HG02852 (cell line): ENCODE measurements at regions not wholly inside any gene's neighbourhood (a gene's known extent, or its start where the extent isn't known, plus 50 kb on each side); places are given as distances from the start of the nearest gene placed in this dataset.
A peak's percentile ranks its signal among the peaks of the same experiment; 100 is the strongest.

ENCODE experiments used
- ATAC-seq: cut with Tn5 transposase; IDR thresholded peaks from one replicate; pipeline ENCODE4 v1.9.1; 2021; ENCODE audit warnings: mild to moderate bottlenecking, moderate library complexity; ENCODE audit not compliant: unreplicated experiment

DNA sequence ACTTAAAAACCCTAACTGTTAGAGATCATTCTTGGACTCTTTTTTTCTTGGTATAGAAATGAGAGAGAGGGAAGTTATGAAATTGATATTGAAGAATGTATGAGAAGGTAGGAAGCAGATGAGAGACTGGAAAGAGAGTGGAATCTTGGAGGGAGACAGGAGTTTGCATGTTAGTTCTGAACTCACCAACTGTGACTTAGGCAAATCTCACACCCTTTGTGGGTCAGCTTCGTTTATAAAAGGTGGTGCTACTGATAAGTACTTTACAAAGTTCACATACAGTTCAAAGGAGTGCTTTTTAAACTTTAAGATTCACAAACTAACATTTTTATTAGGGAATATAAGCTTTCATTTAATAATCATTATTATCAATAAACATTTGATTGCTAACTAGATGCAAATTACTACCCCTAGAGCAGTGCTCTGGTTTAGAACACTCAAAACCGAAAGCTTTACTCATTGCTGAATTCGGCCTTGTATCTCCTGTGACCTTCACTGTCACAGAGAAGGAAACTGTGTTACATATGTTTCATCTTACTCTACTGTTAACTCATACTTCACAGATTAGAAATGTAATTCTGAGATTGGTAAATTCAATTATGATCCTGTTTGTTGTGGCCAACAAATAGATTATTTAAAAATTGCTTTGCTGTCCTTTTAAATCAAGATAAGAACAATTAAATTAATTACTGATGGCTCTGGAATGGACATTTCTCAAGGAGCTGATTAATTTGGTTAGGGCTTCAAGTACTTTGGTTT lies 143.2 kb downstream of the RMI1 start:
- ATAC-seq: peak; percentile 97

DNA sequence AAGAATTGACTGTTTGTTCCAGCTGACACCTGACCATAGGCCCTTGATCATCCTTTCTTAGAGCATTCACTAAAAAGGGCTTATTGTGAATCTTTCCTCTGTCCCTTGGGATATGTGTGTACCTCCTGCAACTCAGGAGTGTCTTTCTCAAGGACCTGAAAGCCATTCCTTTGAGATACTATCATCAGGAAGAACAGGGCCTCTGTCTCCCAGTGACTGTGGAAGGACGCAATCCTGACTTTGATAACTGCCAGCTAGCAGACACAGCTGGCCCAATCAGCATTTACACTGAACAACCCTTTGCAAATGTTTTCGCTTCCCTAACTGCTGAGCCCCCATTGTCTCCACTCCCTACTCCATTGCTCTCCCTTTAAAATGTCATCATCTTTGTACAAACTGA lies 144.4 kb downstream of the RMI1 start:
- no peak for ATAC-seq

DNA sequence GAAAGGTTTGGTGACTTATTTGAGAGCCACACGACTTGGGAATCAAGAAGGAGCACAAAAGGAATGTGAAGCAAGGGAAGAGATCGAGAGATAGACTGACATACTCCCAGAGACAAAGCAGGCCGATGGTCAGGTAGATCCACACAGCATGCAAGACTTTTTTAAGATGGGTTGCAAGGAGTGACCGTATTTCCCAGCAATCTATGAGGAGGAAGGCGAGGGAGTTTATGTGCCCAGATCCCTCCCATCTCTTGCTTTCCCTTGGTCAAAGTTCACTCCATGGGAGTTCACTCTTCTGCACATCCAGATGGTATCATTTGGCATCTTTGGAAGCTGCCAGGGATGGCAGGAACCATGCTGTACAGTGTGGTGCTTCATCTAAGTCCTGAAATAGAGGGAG lies 148.9 kb downstream of the RMI1 start:
- ATAC-seq: no peak

DNA sequence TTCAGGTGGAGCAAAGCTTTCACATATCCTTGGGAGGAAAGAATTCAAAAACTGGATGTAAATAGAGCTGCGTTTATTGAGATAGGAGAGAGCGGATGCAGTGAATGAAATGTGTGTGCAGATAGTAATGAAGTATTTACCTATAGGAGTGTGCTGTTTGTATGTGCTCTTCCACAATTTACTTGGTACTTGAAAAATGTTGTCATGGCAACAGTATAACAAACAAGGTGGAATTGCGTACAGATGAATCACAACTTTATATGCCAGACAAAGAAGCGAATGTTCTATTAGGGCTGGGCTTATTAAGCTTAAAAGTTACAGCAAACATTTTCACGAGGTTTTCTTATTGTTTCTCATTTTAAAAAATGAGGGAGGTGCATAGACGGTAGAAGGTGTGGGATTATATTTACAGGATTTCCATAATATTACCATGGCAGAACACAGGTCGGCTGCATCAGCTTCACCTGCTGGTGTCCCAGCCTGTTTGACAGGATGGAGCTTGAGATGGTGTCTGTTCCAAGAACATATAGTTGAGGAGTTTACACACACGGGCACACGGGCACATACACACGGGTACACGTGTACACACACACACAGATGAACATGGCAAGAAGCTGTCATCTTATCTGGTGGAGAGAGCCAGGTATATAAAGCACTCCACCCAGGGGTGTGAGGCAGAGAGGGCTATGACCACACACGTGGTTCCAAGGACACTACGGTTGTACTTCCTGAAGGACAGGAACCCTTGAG lies 155.7 kb downstream of the RMI1 start:
- ATAC-seq: no peak

DNA sequence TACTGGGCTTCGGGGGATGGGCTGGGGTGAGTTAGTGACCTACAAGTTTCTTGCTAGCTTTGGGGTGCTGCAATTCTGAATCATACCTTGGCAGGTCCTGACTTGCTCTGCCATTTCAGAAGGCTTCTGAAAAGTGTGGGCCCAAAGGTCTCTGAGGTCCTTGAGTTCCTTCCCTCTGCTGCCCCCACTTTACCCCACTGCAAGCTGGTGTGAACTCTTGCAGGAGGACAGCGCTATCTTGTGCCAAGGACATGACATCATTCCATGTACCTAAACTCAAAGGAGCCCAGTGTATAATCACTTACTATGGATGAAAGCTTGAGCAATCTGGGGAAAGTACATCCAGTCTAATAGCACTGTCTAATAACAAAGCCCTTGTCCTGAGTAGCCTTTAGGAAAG lies 157.4 kb downstream of the RMI1 start:
- no peak for ATAC-seq

DNA sequence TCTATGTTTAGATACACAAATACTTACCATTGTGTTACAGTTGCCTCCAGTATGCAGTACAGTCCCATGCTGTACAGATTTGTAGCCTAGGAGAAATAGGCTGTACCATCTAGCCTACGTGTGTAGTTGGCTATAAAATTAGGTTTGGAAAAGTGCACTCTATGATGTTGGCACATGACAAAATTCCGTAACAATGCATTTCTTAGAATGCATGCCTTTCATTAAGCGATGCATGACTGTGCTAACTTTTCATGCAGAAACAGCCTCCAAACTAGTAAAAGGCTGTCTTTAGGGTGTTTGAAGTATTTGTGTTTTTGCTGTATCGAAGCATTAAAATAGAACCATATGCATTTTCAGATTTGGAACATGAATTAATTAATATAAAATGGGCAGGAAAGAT lies 157.9 kb downstream of the RMI1 start:
- ATAC-seq: no peak

DNA sequence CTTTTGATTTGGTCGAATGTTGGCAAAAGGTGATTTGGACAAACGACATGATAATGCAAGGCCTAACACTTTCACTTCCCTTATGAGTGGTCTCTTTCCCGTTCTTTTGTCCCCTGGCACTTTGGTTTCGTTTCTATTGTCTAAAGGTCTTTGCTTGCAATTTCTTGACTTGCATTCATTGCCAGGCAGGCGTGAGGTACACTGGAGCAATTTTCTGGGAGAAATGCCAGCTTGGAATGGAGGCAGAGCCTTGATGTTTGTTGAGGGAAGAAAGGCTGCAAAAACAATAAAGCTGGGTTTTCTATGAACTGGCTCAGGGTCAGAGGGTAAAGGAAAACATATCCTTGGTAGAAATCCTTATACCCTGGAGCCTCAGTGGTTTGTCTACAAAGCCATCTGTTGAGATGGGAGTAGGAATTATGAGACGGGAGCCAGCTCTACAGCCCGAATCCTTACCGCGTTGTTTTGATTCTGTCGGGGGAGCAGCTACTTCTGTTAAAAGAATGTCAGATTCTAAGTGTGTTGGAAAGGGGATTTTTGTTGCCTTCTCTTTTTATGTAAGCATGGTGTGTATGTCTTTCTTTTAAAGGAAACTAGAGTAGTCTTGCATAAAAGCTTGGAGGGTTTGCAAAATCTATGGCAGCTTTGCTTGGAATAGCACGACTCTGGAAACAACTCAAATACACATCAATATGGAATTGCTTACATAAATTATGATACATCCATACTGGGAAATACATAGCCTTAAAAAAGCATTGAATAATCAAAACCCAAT lies 158.9 kb downstream of the RMI1 start:
- ATAC-seq: no peak

DNA sequence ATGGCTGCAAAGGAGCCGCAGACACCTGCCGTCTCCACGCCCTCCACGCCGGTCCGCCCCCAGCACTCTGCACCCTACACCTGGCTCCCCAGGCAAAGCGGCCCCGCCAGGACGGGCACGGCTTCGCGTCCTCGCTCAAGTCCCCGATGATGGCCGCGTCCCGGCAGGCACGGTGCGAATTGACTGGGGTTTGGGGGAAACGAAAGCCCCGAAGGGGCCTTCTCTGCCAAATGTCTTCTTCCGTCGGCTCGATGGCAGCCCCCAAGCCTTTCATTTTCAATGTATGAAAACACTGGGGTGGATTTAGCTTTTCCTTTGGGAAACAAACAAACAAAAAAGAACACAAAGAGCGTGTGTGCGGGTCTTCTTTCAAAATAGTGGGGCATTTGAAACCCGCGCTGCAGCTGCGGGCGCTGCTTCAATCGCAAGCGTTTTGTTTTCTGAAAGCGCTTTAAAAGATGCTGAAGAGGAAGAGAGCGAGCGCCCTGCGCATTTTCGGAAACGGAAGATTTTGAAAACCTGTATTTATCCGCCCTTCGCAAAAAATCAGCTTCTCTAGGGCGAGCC lies 160.0 kb downstream of the RMI1 start:
- ATAC-seq: peak; percentile 45

DNA sequence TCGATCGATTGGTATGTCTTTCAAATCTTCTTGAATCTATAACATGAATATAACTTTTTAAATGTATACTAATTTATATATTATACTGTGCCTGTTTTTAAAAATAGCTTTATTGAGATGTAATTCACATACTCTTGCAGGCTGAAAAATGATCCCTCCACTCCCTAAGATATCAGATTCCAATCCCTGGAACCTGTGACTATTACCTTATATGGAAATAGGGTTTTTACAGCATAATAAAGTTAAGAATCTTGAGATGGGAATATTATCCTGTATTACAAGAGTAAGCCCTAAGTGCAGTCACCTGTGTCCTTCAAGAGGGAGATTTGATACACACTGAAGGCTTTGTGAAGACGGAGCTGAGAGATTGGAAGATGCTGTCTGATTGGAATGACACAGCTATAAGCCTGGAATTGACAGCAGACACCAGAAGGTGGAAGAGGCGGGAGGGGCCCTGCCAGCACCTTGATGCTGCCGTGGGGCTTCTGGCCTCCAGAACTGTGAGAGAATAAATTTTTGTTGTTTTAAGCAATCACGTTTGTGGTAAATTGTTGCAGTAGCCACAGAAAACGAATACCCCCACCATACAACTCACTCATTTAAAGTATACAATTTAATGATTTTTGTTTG lies 161.3 kb downstream of the RMI1 start:
- ATAC-seq: no peak

GRCh38 chr9:84145031-84145430 lies 164.4 kb downstream of the RMI1 start:
- ATAC-seq: no peak

DNA sequence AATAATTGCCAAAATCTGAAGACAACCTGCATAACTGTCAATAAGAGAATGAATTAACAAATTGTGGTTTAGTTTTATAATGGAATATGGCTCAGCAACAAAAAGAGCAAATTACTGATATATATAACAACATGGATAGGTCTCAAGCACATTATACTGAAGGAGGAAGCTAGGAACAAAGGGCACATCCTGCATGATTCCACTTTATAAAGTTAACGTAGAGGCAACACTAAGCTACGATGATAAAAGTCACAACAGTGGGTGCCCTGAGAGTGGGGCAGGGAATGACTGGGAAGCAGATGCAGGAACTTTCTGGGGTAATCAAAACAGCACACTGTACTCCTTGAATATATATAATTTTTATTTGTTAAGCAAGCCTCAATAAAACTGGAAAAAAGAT lies 165.2 kb downstream of the RMI1 start:
- ATAC-seq: no peak

GRCh38 chr9:84146893-84147710 lies 166.5 kb downstream of the RMI1 start:
- no peak for ATAC-seq

- ATAC-seq: no peak
Observed at GRCh38 chr9:84151236-84151635, 170.6 kb downstream of the RMI1 start.

- ATAC-seq: no peak
Observed at GRCh38 chr9:84151640-84152039, 171.0 kb downstream of the RMI1 start.

GRCh38 chr9:84152204-84152603 lies 171.6 kb downstream of the RMI1 start:
- ATAC-seq: no peak

DNA sequence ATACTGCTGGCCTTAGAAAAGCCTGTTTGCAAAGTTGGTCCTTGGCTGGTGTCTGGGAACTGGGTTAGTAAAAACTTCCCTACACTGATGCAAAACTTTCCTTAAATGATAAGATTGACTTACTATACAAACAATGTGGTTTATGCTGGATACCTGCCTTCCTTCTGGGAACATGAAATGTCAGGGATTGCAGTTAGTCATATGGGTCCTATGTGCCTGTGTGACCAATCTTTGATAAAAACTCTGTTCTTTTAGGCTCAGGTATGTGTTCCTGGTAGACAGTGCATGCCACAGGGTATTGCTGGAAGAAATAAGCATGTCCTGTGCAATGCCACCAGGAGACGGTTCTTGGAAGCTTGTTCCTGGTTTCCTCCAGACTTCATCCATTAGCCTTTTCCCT lies 173.3 kb downstream of the RMI1 start:
- ATAC-seq: no peak

GRCh38 chr9:84154320-84154719 lies 173.7 kb downstream of the RMI1 start:
- no peak for ATAC-seq

- ATAC-seq: no peak
Observed at GRCh38 chr9:84163052-84163650, 177.4 kb downstream of the SLC28A3 start.

DNA sequence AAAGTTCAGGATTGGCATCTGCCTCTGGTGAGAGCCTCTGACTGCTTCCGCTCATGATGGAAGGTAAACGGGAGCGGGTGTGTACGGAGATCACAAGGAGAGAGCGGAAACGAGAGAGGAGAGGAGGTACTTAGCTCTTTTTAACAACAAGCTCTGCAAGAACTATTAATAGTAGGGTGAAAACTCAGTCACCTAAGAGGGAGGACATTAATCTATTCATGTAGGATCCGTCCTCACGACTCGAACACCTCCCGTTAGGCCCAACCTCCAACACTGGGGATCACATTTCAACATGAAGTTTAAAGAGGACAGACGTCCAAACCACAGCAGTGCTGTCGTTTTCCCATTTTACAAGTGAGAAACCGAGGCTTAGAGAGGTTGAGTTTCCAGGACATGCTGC lies 173.7 kb downstream of the SLC28A3 start:
- no peak for ATAC-seq

DNA sequence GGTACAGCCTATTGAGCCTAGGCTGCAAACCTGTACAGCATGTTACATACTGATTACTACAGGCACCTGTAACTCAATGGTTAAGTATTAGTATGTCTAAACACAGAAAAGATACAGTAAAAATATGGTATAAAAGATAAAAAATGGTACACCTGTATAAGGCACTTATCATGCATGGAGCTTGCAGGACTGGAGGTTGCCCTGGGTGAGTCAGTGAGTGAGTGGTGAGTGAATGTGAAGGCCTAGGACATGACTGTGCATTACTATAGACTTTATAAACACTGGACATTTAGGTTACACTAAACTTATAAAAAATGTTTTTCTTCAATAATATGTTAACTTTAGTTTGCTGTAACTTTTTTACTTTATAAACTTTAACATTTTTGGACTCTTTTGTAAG lies 171.3 kb downstream of the SLC28A3 start:
- ATAC-seq: no peak
